RWPE1 (cell line): ENCODE measurements at regions not wholly inside any gene's neighbourhood (a gene's known extent, or its start where the extent isn't known, plus 50 kb on each side); places are given as distances from the start of the nearest gene placed in this dataset.
"Not testable (repeated sequence)": the region's sequence is repeated elsewhere in the genome, so short reads cannot be mapped to it uniquely, and the experiment has no call there.

Source experiments
- CTCF ChIA-PET: fragments of 350-600 bp; sonication (Branson Sonifier 250); formaldehyde crosslinking; extraction: SDS; loops from one replicate; lab custom pipeline; 2021; lab: Yijun Ruan, JAX
- POLR2A ChIA-PET: fragments of 400-600 bp; formaldehyde crosslinking; extraction: SDS; loops from one replicate; lab custom pipeline; 2020; ENCODE audit warnings: antibody characterized with exemption; ENCODE audit not compliant: low non-redundant PET; lab: Yijun Ruan, JAX
- DNase-seq: peaks from one replicate; pipeline ENCODE4 v3.0.0; 2012; ENCODE audit warnings: low spot score
- H3K27ac ChIP-seq: fragments of 450-650 bp; 2 replicates; pipeline ENCODE4 v1.5.1; 2017
- TF ChIP-seq, protein P1 (sequence below): fragments of 450-650 bp; conservative IDR thresholded peaks from 2 replicates; pipeline ENCODE4 v1.5.1; 2017; ENCODE audit warnings: low read depth, mild to moderate bottlenecking

DNA sequence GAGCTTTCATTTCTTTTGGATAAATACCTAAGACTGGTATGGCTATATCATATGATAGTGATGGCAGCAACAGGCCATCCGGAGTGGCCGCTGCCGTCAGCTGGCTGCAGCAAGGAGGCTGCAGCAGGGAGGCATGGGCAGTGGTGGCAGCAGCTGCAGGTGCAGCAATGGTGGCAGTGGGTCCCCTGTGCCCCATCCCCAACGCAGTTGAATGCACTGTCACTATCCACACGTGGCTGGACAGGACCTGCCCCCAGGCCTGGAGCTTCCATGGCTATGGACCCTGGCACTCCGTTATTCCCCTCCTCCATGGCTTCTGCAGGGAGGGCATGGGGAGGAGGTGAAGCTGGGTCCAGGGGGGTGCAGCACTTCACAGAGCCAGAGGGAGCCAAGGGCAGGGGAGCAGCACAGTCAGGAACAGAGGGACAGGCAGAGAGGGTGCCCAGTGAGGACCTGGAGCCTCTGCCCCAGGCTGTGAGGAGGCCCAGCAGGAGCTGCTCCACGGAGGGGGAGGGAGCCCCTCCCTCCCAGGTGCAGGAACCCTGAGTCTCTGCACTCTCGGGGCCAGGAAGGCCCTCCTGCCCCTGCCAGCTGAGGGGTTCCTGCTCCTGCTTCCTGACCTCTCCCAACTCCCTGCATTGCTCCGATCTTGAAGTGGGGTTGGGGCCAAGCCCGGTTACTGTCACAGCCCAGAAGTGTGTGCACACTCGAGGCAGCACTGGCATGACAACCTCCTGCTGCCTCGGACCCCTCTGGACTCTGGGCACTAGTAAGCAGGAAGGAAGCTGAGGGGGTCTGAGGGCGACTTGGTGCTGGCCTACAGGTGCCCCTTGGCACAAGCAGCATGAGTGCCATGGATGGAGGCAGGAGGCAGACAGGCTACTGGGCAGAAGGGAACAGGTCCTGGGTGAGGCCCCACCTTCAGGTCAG is 466.3 kb downstream of the GUCY1A2 start:
- H3K27ac ChIP-seq, result no peak overlapping the region
- no peak for DNase-seq
- TF ChIP-seq, protein P1, sequence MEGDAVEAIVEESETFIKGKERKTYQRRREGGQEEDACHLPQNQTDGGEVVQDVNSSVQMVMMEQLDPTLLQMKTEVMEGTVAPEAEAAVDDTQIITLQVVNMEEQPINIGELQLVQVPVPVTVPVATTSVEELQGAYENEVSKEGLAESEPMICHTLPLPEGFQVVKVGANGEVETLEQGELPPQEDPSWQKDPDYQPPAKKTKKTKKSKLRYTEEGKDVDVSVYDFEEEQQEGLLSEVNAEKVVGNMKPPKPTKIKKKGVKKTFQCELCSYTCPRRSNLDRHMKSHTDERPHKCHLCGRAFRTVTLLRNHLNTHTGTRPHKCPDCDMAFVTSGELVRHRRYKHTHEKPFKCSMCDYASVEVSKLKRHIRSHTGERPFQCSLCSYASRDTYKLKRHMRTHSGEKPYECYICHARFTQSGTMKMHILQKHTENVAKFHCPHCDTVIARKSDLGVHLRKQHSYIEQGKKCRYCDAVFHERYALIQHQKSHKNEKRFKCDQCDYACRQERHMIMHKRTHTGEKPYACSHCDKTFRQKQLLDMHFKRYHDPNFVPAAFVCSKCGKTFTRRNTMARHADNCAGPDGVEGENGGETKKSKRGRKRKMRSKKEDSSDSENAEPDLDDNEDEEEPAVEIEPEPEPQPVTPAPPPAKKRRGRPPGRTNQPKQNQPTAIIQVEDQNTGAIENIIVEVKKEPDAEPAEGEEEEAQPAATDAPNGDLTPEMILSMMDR, result no peak
- CTCF ChIA-PET, result interaction anchor here (0.6 to 1.1 kb wide), 3 partner anchors 129 to 406 kb away, joined by 3 to 4 read pairs (median 3); no protein-coding TSS in a partner anchor
- POLR2A ChIA-PET, result no interaction called here

DNA sequence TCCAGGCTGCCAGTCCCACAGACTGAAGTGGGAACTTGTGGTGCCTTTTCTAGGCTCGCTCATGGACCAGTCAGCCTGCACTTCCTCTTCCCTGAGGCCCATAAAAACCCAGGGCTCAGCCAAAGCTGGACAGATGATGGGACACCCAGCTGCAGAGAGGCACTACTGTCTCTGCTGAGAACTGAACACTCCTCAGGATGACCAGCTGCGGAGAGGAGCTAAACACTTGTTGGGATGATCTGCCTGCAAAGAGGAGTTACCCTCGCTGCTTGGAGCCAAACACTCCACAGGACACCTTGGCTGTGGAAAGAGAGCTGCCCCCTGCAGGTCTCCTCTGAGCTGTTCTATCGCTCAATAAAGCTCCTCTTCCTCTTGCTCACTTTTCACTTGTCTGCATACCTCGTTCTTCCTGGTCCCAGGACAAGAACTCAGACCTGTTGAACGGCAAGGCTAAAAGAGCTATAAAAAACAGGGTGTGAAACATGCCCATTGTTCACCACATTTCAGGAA is 465.5 kb downstream of the GUCY1A2 start:
- no peak overlapping the region for H3K27ac ChIP-seq
- ChIA-PET CTCF (interaction anchor here (0.6 to 1.1 kb wide), 2 partner anchors 275 to 405 kb away, joined by 3 to 4 read pairs; no protein-coding TSS in a partner anchor), POLR2A (no interaction called here)
- TF ChIP-seq, protein P1, result no peak
- no peak for DNase-seq

DNA sequence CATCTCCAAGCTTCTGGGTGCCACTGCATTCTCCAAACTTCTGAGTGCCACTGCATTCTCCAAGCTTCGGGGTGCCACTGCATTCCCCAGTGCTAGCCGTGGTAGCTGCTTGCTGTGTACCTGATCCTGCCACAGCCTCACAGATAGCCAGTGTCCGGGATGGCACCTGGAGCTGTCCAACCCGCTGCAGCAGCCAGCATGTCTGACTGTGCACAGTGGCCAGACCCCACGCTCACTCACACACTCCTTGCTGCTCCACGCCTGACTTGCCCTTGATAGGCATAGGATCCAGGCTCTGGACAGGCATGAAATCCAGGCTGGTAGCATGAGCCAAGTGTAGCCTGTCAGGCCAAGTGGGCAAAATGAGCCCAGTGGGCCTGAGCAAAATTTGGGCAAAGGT is 465.0 kb downstream of the GUCY1A2 start:
- TF ChIP-seq, protein P1, result no peak
- no peak overlapping the region for H3K27ac ChIP-seq
- DNase-seq, result no peak
- POLR2A ChIA-PET, result no interaction called here
- CTCF ChIA-PET, result interaction anchor here (1.1 kb wide), 1 partner anchor 275 kb away, joined by 4 read pairs; no protein-coding TSS in a partner anchor

DNA sequence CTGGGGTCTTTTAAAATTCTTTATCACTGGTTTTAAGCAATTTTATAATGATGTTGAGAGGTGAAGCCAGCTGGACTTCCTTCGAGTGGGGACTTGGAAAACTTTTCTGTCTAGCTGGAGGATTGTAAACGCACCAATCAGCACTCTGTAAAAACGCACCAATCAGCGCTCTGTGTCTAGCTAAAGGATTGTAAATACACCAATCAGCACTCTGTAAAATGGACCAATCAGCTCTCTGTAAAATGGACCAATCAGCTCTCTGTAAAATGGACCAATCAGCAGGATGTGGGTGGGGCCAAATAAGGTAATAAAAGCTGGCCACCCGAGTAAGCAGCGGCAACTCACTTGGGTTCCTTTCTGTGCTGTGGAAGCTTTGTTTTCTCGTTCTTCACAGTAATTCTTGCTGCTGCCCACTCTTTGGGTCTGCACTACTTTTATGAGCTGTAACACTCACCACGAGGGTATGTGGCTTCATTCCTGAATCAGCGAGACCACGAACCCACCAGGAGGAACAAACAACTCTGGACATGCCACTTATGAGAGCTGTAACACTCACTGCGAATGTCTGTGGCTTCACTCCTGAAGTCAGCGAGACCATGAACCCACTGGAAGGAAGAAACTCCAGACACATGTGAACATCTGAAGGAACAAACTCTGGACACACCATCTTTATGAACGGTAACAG is 462.6 kb downstream of the GUCY1A2 start:
- CTCF ChIA-PET, result interaction anchor here (0.6 kb wide), 1 partner anchor 170 kb away, joined by 10 read pairs; no protein-coding TSS in a partner anchor

DNA sequence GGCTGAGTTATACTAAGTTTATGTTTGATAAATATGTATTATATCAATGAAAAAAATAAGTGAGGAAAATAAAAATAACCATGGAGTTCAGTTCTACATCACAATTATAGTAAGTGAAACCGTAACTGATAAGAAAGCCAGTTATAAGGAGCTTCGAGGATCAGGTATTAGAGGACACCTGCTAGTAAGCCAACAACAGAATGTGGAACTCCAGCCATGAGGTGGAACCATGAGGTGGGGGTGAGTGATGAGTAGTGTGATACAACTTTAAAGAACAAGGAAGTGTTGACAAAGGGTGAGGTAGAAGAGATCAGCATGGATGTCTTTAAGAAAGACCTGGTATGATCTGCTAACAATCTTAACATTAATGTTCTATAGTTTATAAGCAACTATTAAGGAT is 452.9 kb downstream of the GUCY1A2 start:
- no peak for DNase-seq
- H3K27ac ChIP-seq, result no peak overlapping the region
- ChIA-PET CTCF (no interaction called here), POLR2A (no interaction called here)
- TF ChIP-seq, protein P1, result no peak

More for the DNA sequence above, 462.6 kb downstream of the GUCY1A2 start:
- DNase-seq, POLR2A ChIA-PET, H3K27ac ChIP-seq: not testable (repeated sequence)

DNA sequence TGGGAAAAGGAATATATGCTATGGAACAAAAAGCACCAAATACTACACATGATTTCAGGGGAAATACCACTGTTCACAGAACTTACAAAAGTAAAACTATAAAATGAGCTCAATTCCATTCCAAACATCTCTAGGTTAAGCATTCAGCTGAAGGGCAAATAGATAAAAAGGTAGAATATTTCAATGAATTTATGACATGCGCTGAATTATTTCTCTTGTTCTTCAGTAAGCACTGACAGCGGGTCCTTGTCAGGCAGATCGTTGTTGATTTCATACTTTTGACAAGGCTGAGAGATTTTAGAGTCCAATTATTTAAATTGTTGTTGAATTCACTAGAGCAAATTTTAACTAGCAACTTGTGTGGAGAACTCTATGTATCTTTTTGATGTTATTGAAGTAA is 449.6 kb downstream of the GUCY1A2 start:
- no peak for DNase-seq
- ChIA-PET POLR2A (no interaction called here), CTCF (no interaction called here)
- TF ChIP-seq, protein P1, result no peak
- H3K27ac ChIP-seq, result no peak overlapping the region

DNA sequence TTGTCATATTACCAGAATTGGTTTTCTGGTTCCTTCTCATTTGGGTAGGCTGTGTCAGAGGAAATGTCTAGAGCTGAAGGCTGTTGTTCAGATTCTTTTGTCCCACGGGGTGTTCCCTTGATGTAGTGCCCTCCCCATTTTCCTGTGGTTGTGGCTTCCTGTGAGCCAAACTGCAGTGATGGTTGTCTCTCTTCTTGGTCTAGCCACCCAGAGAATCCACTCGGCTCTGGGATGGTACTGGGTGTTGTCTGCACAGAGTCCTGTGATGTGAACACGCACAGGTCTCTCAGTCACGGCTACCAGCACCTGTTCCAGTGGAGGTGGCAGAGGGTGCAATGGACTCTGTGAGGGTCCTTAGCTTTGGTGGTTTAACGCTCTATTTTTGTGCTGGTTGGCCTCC is 440.9 kb downstream of the GUCY1A2 start:
- CTCF ChIA-PET, POLR2A ChIA-PET: not testable (repeated sequence)

More for the DNA sequence above, 440.9 kb downstream of the GUCY1A2 start:
- not testable (repeated sequence) for H3K27ac ChIP-seq, DNase-seq
